NCI-H345 (cell line): ENCODE measurements at regions not wholly inside any gene's neighbourhood (a gene's known extent, or its start where the extent isn't known, plus 50 kb on each side); places are given as distances from the start of the nearest gene placed in this dataset.
A peak's percentile ranks its signal among the peaks of the same experiment; 100 is the strongest.
"Not testable (repeated sequence)": the region's sequence is repeated elsewhere in the genome, so short reads cannot be mapped to it uniquely, and the experiment has no call there.

Experiments used
- DNase-seq: peaks from one replicate; lab custom pipeline; 2025; lab: John Stamatoyannopoulos, UW

DNA sequence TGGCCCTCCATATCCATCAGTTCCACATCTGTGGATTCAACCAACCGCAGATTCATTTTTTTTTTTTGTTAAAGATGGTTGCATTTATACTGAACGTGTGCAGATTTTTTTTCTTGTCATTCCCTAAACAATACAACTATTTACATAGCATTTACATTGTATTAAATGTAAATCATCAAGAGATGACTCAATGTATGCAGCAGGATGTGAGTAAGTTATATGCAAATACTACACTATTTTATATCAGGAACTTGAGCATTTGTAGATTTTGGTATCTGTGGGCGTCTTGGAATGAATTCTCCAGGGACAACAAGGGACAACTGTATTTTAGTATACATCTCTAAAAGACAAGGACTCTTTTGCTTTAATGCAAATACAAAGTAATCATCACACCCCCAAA, 299.2 kb upstream of the ZNF608 start:
- DNase-seq, result no peak

DNA sequence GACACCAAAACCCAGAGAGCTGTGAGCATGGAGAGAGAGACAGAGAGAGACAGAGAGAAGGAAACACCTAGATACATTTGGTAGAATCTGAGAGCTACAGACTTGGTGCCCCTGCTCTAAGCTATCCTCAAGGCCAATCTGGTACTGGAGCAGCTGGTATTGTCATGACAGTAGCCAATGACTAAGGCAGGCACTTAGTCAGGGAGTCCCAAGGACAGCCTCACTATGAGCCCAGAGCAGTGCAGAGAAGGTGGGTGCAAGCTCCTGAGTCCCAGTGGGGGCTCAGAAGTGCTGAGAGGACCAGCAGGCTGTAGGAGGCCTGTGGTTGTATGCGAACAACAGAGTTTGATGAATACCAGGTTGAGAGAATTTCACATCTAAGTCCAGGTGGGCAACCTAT, 300.4 kb upstream of the ZNF608 start:
- DNase-seq, result no peak

- DNase-seq, result no peak
These were observed 301.4 kb upstream of the ZNF608 start for GRCh38 chr5:125047871-125048270.

- DNase-seq, result no peak
These were observed 303.6 kb upstream of the ZNF608 start for GRCh38 chr5:125049721-125050702.

DNA sequence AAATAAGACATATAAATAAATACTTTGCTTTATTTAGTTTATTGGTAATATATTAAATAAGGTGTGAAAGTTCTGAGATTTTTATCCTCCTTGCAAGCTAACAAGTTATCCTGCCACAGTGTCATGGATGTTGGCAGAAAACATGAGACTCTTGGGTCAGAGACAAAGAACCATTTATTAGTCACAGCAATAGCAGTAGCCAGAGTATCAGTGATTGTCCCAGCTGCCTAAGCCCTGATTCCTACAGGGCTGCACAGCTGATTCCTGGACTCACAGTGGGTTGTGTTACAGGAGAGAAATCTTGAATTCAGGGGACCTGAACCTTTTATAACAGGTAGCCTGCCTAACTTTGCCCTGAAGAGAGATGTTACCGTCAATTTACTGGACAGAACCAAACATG, 304.5 kb upstream of the ZNF608 start:
- DNase-seq, result no peak

- no peak for DNase-seq
These were observed 306.1 kb upstream of the ZNF608 start for GRCh38 chr5:125052584-125052983.

DNA sequence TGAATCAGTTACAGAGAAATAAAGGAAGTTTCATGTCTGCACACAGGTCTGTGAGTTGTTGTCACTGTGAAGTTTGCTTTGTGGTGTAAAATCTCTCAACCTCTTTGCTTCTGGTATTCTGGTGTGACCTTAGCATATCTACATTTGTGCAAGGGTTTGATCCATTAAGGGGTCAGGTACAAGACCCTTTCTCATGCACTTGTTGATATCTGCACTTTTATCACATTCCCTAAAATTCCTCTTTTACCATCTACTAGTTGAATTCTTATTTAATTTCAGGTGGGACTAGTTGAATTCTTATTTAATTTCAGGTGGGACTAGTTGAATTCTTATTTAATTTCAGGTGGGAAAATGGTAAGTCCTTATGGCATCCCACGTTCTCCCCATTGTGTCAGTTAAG, 306.7 kb upstream of the ZNF608 start:
- DNase-seq, result no peak

GRCh38 chr5:125054146-125054545, 307.7 kb upstream of the ZNF608 start:
- DNase-seq, result no peak

DNA sequence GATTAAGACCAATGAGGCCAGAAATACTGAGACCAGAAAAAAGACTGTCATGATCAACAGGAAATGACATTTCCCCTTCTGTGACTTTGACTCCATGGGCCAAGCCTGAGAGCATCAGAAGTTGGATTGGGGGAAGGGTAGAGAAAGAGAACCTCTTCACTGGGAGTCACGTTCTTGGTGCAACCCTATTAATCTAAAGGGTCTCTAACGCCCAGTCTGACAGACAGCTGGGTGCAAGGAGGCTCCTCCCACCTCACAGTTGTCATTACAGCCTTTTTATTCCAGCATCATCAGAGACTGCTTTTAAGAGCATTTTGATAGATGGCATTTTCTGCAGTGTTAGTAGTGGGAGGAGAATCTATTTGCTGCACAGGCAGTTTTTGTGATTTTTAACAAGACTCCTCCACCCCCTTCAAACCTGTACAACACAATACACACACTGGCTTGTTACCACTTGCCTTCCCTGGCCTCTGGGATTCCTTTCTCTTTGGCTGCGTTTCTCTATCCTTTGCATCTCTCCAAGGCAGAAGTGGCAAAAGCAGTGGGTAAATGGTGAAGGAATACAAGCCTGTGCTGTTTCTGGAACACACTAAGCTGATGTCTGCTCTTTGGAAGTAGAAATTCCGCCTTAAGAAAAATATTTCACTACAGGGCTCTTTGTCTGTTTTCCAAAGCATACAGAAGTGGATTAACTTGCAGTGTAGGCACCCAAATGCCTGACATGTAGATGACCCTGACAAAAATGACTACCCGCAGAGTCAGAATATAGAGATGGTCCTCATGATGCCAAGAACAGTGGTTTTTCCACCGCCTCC, 310.4 kb upstream of the ZNF608 start:
- no peak for DNase-seq

DNA sequence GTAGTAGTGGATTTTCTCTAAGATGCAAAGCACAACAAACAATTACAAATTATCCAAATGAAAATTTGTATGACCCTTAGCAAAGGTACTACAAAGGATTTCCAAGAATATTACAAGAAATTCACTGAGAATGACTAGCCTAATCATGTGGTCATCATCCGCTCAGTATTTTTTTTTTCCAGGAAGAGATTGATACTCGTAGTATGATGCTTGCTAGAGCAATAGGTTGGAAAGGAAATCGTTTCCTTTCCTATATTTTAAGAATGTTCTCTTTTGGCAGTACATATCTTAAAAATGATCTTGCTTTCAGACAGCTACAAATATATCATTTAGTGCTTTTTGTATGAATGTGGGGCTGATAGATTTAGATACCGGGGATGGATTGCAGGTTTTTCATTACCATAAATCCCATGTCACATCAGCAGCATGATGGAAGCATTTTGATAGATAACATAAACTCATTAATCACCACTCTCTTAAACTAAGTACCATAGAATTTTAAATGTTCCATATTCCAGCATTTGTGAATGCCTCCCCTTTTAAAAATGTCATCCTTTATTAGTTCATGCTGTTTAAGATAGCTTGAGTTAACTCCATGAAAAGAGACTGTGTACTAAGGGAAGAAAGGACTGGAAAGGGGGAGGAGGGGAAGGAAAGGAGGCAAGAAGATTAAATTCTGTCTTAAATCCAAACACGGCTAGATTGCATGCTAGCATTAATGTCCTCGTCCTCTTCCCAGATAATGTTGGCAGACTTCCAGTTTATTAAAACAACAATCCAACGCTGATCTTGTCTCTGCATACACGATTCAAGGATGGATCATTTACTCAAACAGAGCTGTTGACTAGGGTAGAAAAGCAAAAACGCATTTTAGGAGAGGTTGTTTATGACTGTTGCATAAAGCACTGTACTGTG, 311.7 kb upstream of the ZNF608 start:
- DNase-seq, result peak; percentile 85

- DNase-seq, result peak; percentile 35
These were observed 313.0 kb upstream of the ZNF608 start for GRCh38 chr5:125059255-125060002.

DNA sequence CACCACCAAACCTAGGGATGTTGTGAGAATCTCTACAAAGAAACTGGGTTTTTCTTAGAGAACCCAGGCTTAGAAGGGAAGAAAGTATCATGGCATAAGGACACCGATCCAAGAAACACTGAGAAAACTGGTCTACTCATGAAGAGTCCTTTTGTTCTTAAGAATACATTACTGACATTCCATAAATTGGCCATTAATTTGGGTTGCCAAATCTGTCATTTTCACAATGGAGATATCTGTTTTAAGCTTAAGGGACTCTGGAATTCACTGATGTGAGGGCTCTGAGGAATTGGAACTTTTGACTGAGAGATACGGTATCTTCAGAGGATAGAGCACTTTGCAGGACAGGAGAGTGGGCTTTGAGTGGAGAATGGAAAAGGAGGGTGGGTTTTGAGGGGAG, 315.3 kb upstream of the ZNF608 start:
- no peak for DNase-seq

GRCh38 chr5:125064621-125065438, 318.4 kb upstream of the ZNF608 start:
- peak; percentile 80 for DNase-seq

GRCh38 chr5:125065741-125066140, 319.3 kb upstream of the ZNF608 start:
- DNase-seq, result no peak

DNA sequence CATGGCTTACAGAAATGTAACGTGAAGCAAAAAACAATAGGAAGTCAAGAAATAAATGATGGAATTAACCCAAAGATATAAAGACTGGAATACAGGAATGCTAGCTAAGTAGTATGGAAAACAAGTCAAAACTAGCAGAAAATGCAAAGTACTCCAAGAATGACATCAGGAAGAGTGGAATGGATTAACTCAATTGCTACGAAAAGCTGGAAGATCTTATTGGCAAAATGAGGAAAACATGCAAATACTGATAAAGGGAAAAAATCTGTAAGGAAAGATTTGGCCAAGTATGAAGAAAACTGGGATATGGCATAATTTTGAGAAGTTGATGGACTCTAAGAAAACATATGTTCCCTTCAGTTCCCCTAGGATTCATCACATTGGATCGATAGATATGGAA, 324.5 kb upstream of the ZNF608 start:
- no peak for DNase-seq

DNA sequence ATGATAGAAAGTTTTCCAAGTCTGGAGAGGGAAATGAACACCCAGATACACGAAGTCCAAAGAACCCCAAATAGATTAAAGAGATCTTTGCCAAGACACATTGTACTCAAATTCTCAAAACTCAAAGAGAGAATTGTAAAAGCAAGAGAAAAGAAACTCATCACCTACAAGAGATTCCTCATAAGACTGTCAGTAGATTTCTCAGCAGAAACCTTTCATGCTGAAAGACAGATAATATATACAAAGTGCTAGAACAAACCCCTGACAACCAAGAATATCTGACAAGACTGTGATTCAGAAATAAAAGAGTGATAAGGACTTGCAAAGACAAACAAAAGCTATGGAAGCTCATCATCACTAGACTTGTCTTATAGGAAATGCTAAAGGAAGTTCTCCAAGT, 326.7 kb upstream of the ZNF608 start:
- no peak for DNase-seq

- DNase-seq, result no peak
These were observed 329.1 kb upstream of the ZNF608 start for GRCh38 chr5:125075567-125075966.

GRCh38 chr5:125079028-125079427, 332.6 kb upstream of the ZNF608 start:
- not testable (repeated sequence) for DNase-seq

GRCh38 chr5:125081101-125081500, 334.7 kb upstream of the ZNF608 start:
- no peak for DNase-seq

DNA sequence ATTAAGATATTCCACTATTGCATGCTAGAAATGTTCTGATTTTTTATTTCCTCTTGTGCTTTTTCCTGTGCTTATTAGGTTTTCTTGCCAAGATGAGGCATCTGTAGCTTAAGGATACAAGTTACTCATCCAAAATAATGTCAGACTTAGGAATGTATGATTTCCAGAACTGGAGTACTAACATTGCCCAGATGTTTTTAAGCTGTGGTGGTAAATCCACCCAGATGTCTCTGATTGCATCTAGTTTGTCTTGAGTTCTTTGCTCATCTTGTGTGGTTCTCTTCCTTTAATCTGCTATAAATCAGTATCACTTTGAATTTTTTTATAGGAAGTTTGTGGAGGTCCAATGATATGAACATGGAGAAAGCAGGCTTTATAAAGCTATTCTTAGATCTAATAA, 337.5 kb upstream of the ZNF608 start:
- DNase-seq, result no peak
